ENCODE measurements at regions not wholly inside any gene's neighbourhood (a gene's known extent, or its start where the extent isn't known, plus 50 kb on each side); places are given as distances from the start of the nearest gene placed in this dataset.
"Not testable (repeated sequence)": the region's sequence is repeated elsewhere in the genome, so short reads cannot be mapped to it uniquely, and the experiment has no call there.

DNA sequence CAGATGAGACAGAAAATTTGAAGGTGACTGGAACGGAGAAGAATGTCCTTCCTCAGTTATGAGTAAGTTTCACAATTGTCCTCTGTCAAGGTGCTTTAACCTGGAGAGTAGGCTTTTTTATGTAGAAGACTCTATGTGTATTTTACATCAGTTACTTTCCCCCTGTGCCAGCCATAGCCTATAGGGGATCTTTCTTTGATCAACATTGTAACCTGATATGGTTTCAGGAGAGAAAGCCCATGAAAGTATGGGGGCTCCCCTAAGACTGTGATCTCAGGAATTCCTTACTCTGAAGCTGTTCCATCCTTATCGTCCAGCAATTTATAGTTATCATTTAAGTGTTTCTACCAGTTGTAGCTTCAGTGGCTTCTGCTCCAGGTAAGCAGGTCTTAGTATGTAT is 1076.3 kb upstream of the EPHA6 start:
- no peak for DNase-seq

- DNase-seq = not testable (repeated sequence)
These were observed 1069.5 kb upstream of the EPHA6 start for GRCh38 chr3:95744896-95745295.

DNA sequence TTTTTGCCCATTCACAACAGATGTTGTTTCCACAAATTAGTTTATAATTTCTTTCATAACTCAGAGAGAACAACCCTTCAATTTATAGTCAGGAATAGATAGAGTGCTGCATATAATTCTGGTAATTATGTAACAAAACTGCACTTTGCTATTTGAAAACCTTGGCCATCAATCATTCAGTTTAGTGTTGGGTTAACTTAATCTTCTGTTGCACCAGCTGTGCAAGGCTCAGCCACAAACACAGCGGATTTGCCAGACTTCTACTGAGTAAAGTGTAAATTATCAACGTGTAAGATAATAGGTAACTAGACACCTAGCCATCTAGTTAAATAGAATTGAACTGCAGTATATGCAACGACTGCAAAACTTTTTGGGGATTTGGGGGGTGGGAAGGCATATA is 1064.3 kb upstream of the EPHA6 start:
- no peak for DNase-seq

DNA sequence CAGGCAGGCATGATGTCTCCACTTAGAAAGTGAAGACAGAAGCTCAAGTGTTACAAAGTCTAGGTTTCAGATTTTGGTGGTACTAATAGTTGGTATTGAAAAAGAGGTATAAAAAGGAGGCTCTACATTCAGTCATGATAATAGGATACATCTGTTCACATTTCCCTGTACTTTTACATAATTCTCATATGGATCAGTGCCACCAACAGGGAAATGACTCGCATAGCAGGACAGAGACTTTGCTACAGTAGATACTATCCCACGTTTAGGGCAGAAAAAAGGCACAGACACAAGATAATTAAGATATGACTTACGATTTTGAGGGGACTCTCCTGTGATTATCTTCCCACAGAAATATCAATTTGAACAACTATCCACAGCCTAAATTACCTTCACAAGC is 1062.9 kb upstream of the EPHA6 start:
- no peak for DNase-seq

GRCh38 chr3:95752199-95752598 is 1062.2 kb upstream of the EPHA6 start:
- DNase-seq = no peak

DNA sequence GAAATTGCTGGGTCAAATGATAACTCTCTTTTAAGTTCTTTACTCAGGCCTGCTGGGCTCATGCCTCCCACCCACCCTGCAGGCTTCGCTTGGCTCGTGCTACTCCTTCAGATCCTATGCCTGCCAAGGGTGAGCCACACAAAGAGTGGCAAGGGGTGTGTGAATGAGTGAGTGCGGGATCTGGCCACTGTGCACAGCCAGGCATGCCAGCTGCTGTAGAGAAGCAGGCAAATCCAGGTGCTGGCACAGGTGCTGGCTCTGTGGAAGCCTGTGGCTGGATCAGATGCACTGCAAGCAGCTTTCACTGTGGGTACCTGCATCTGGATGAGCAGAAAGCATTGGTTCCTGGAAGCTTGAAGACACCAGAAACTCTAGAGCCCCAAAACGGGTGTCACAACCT is 1055.7 kb upstream of the EPHA6 start:
- no peak for DNase-seq

- no peak for DNase-seq
These were observed 1054.6 kb upstream of the EPHA6 start for GRCh38 chr3:95759614-95760301.

- no peak for DNase-seq
These were observed 1038.8 kb upstream of the EPHA6 start for GRCh38 chr3:95775486-95776094.

- DNase-seq = no peak
These were observed 1032.8 kb upstream of the EPHA6 start for GRCh38 chr3:95781598-95781997.

GRCh38 chr3:95789111-95789510 is 1025.3 kb upstream of the EPHA6 start:
- DNase-seq = no peak

DNA sequence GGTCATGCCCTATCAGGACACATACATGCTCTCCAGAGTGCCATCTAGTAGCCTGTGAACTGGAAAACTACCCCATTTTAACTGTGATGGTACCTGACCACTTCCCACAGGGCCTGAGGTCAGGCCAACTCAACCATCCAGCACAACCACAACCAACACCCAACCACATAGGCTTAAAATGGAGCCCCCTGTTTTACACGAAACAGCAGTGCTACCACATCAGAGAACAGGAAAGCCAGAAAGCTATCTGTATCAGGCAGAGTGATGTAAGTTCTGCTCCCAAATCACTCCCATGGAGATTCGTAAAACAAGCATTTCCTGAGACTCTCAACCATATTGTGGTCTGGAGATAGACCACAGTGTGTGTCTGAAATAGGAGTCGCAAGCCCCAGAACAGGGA is 1017.3 kb upstream of the EPHA6 start:
- no peak for DNase-seq

DNA sequence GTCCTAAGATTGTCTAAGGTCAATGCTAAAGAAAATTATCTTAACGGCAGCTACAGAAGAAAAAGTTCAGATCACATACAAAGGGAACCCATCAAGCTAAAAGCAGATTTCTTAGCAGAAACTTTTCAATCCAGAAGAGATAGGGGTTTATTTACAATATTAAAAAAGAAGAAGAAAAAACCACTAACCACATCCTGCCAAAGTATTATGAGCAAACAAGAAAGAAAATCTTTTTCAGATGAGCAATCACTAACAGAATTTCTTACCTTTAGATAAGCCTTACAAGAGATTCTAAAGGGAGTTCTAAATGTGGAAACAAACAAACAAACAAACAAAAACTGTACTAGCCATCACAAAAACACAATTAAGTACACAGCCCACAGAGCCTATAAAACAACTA is 1015.8 kb upstream of the EPHA6 start:
- DNase-seq = no peak

DNA sequence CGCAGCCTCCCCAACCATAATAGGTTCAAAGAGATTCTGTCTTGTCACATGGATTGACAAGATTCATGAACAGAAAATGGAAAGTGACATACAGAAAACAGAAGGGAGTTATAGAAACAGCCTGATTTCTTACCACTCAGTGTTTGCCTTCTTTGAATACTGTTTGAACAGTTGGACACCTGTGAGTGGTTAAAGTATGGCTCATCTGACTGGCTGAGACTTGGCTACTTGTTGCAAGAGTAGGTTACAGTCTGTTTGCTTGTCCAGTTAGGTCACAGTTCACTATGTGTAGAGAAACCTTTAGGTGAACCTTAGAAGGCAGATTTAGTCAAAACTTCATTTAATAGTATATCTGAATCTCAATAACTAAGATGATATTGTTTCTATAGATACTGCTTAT is 1003.9 kb upstream of the EPHA6 start:
- DNase-seq = no peak

DNA sequence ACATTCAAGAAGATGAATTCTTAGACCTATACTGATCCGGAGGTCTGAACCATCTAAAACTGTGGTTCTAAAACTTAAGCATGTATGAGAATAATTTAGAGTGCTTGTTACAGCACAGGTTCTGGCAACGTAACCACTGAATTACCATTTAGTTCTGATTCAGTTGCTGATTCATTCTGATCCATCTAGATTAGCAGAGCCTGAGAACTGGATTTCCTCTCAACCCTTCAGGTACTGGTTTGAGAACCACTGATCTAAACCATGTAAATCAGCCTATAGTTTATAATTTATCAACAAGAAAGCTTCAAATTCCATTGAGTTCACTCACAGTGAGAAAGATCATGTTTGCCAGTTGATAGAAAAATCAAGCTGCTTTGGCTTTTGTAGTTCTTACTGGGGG is 1001.1 kb upstream of the EPHA6 start:
- no peak for DNase-seq

DNA sequence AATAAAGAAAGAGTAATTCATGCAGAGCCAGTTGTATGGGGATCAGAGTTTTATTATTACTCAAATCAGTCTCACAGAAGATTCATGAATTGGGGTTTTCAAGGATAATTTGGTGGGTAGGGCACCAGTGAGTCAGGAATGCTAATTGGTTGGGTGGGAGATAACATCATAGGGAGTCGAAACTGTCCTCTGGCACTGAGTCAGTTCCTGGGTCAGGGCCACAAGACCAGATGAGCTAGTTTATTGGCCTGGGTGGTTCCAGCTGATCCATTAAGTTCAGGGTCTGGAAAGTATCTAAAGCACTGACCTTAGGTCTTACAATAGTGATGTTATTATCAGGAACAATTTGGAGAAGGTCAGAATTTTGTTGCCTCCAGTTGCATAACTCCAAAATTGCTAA is 998.6 kb upstream of the EPHA6 start:
- no peak for DNase-seq

DNA sequence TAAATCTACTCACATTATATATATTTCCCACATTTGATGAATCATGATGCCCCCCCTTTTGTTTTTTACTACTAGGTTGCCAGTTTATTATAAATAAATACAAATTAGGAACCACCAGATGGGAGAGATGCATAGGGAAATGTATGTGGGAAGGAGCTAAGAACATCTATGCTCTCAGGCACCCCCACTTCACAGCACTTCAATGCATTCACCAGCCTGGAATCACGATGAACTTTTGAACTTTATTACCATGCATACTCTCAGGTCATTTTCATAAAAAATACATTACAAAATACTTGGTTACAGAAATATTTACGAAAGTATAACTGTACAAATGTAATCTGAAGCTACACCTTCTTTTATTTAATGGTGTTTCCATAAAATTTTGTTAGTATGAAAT is 988.0 kb upstream of the EPHA6 start:
- DNase-seq = no peak

DNA sequence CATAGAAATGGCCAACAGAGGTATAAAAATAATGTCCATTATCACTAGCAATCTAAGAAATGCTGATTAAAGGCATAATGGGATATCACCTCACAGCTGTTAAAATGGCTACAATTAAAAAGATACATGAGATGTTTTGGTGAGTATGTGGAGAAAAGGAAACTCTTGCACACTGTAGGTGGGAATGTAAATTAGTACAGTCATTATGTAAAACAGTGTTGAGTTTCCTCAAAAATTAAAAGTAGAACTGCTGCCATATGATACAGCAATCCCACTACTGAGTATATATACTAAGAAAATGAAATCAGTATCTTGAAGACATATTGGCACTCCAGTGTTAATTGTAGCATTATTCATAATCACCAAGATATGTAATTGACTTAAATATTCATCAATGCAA is 982.2 kb upstream of the EPHA6 start:
- no peak for DNase-seq

DNA sequence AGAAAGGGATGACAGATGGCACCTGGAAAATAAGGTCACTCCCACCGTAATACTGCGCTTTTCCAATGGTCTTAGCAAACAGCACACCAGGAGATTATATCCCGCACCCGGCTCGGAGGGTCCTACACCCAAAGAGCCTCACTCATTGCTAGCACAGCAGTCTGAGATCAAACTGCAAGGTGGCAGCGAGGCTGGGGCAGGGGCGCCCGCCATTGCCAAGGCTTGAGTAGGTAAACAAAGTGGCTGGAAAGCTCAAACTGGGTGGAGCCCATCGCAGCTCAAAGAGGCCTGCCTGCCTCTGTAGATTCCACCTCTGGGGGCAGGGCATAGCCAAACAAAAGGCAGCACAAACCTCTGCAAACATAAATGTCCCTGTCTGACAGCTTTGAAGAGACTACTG is 953.8 kb upstream of the EPHA6 start:
- DNase-seq = not testable (repeated sequence)

DNA sequence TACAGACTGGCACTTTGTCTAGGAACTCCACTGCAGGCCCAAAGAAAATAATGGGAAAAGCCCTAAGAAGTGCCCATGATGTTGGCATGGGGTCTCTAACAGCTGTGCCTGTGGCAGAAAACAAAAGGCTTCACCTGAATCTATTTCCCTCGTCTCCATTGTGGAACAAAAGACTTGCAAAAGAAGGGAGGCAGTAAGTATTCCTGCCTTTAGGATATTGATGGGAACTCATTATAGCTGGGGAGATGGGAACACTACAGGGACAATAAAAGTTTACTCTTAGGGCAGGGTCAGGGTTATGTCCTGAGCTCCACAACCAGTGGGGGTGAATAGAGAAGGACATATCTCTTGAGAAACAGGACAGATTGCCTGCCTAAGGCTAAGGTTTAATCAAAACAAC is 930.6 kb upstream of the EPHA6 start:
- no peak for DNase-seq

GRCh38 chr3:95886616-95887015 is 927.8 kb upstream of the EPHA6 start:
- DNase-seq = no peak

- DNase-seq = no peak
These were observed 927.3 kb upstream of the EPHA6 start for GRCh38 chr3:95887114-95887513.

- no peak for DNase-seq
These were observed 919.6 kb upstream of the EPHA6 start for GRCh38 chr3:95894820-95895219.

- DNase-seq = no peak
These were observed 914.9 kb upstream of the EPHA6 start for GRCh38 chr3:95899494-95899893.

DNA sequence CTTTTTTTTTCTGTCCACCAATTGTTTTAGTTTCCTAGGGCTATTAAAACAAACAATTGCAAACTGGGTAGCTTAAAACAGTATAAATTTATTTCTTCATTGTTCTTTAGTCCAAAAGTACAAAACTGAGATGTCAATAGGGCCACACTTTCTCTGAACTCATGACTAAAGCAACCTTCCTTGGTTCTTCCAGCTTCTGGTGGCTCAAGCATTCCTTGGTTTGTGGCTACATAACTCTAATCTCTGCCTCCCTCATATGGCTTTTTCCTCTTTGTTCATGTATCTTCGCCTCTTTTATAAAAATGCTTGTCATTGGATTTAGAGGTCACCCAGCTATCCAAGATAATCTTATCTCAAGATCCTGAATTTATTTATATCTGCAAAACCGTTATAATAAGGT is 914.5 kb upstream of the EPHA6 start:
- no peak for DNase-seq
